Bronchial epithelial cell (primary cell): ENCODE measurements at regions not wholly inside any gene's neighbourhood (a gene's known extent, or its start where the extent isn't known, plus 50 kb on each side); places are given as distances from the start of the nearest gene placed in this dataset.

Experiments used
- DNase-seq: peaks from one replicate; pipeline ENCODE4 v3.0.0-alpha.2; 2010; ENCODE audit warnings: low read depth
- FAIRE-seq: peaks from 2 replicates; lab custom pipeline; 2011; peaks lifted over from hg19 to GRCh38; lab: Jason Lieb, UNC
- H3K27me3 ChIP-seq: 2 replicates; pipeline ENCODE4 v1.5.1; 2011; ENCODE audit warnings: low read length; ENCODE audit not compliant: control insufficient read depth, insufficient read depth
- H3K36me3 ChIP-seq: 2 replicates; pipeline ENCODE4 v1.5.1; 2011; ENCODE audit warnings: low read length; ENCODE audit not compliant: control insufficient read depth, insufficient read depth
- H3K4me3 ChIP-seq: 2 replicates; pipeline ENCODE4 v1.5.1; 2011; ENCODE audit warnings: mild to moderate bottlenecking, low read depth, low read length, control low read depth
- CTCF ChIP-seq: IDR thresholded peaks from 2 replicates; pipeline ENCODE4 v1.5.1; 2011; ENCODE audit warnings: mild to moderate bottlenecking, moderate library complexity, low read length, control low read depth, inconsistent platforms; ENCODE audit not compliant: insufficient read depth, severe bottlenecking

- DNase-seq = peak; percentile 50
- Histone ChIP-seq H3K4me3 (no peak overlapping the region), H3K36me3 (no peaks in the 10 kb centered on the region), H3K27me3 (no peaks in the 10 kb centered on the region)
- TF ChIP-seq CTCF = no peak
- FAIRE-seq = no peak
Measured at GRCh38 chr1:58283388-58284224, 262.9 kb downstream of the OMA1 start.

GRCh38 chr1:58282623-58283387 is 263.7 kb downstream of the OMA1 start:
- TF ChIP-seq CTCF = no peak
- no peaks in the 10 kb centered on the region for H3K36me3 ChIP-seq
- H3K4me3 ChIP-seq = no peak overlapping the region
- DNase-seq (no peak), FAIRE-seq (no peak)
- H3K27me3 ChIP-seq = no peaks in the 10 kb centered on the region

- Histone ChIP-seq H3K36me3 (no peaks in the 10 kb centered on the region), H3K27me3 (no peaks in the 10 kb centered on the region), H3K4me3 (no peak overlapping the region)
- FAIRE-seq (no peak), DNase-seq (no peak)
- TF ChIP-seq CTCF = no peak
Measured at GRCh38 chr1:58266242-58266641, 280.3 kb downstream of the OMA1 start.

- DNase-seq (peak; percentile 3), FAIRE-seq (no peak)
- H3K4me3 ChIP-seq = no peak overlapping the region
- no peak for TF ChIP-seq CTCF
- no peaks in the 10 kb centered on the region for H3K27me3 ChIP-seq
- no peaks in the 10 kb centered on the region for H3K36me3 ChIP-seq
Measured at GRCh38 chr1:58264462-58264861, 282.1 kb downstream of the OMA1 start.

GRCh38 chr1:58262702-58263101 is 283.8 kb downstream of the OMA1 start:
- H3K27me3 ChIP-seq = no peaks in the 10 kb centered on the region
- DNase-seq (no peak), FAIRE-seq (no peak)
- no peaks in the 10 kb centered on the region for H3K36me3 ChIP-seq
- TF ChIP-seq CTCF = no peak
- no peak overlapping the region for H3K4me3 ChIP-seq
